ENCODE measurements at regions not wholly inside any gene's neighbourhood (a gene's known extent, or its start where the extent isn't known, plus 50 kb on each side); places are given as distances from the start of the nearest gene placed in this dataset.
"Not testable (repeated sequence)": the region's sequence is repeated elsewhere in the genome, so short reads cannot be mapped to it uniquely, and the experiment has no call there.

DNA sequence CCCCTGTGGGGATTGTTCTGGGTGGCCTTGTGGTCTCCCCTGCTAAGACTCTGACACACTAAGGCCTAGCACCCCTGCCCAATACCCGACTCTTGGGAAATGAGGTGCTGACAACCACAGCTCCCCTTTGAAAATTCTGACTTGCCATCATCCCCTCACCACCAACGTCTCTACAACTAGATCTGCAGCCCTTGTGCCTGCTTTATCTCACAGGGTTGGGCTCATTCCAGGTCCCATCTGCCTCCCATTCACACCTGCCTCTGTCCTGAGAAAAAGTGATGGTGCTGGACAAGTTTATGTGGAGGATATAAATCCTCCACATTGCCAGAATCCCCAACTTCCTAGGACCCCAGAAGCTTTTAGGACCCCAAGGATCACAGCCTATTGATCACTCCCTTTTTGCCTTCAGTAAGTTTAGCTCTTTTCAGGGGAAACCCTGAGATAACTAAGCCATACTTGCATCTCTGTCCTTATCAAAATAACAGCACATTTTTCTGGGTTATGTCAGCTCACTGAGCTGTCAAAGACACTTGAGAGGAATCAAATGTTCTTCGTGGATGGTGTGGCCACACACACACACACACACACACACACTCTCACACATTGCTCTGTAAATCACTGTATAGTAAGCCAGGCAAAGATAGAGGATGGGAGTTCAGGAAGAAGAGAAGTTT lies 136.8 kb upstream of the CES5A start:
- no peak for DNase-seq

DNA sequence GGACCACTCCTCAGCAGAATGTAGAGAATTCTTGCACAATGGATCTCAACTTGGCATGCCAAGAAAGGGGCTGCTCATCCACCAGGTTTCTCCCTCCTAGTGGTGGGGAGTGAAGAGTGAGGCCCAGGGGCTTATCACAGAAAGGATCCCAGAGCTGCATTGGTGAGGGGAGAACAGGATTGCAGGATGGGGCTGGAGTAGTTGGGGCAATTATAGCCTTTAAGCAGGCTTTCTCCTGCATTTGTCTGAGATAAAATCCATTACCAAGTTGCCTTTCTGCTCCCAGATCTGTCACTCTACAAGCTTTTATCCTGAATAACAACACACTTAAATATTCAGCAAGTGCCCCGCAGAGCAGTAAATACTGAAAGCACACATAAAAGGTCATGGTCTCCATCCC lies 130.8 kb upstream of the CES5A start:
- no peak for DNase-seq

DNA sequence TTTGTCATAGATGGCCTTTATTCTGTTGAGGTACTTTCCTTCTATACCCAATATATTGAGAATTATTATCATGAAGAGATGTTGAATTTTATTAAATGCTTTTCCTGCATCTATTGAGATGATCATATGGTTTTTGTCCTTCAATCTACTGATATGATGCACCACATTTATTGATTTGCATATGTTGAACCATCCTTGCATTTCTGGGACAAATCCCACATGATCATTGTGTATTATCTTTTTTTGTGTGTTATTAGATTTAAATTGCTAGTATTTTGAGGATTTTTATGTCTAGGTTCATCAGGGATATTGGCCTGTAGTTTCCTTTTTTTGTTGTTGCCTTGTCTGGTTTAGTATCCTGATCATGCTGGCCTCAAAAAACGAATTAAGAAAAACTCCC lies 124.5 kb upstream of the CES5A start:
- no peak for DNase-seq

DNA sequence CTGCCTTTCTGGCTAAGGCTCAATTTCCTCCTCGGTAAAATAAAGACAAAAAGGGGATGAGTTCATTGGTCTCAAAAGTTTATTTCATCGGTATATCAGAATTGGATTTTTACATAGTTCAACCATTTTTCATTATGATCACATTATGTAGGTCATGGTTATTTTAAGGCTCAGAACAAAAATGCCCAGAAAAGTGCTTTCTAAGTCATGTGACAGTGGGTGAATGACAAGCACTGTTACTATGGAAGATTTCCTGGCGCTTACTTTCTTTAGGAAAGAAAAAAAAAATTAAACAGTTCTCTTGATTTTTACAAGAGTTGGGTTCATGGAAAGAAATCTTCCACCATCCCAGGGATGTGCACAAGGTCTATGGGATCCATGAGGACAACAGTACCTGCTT lies 117.9 kb upstream of the CES5A start:
- DNase-seq, result no peak

DNA sequence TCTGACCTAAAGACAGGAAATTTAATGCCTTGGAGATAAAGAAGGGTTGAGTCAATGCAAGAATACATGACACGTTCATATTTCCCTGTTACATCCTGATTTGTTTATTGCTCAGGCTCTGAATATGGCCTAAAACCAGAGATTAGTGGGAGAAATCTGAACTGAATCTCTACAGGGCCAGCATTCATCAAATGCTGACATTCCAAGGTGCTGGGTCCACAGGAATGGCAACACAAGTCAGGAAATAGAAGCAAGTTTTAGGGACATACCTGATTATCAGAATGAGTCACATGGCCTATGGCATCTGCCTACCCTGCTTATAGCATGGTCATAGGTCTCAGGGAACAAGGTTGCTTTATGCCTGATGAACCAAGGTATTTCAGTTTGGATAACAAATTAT lies 117.4 kb upstream of the CES5A start:
- no peak for DNase-seq

DNA sequence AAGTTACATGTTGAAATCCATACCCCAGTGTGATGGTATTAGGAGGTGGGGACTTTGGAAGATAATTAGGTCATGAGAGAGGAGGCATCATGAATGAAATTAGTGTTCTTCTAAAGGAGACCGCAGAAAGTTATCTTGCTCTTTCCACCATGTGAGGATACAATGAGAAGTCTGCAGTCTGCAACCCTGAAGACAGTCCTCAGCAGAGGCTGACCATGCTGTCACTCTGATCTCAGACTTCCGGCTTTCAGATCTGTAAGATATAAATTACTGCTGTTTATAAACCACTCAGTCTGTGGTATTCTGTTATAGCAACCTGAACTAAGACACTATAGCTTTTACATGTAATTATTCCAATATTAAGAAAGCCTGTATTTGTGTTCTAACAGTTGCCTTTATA lies 116.7 kb upstream of the CES5A start:
- DNase-seq, result no peak

DNA sequence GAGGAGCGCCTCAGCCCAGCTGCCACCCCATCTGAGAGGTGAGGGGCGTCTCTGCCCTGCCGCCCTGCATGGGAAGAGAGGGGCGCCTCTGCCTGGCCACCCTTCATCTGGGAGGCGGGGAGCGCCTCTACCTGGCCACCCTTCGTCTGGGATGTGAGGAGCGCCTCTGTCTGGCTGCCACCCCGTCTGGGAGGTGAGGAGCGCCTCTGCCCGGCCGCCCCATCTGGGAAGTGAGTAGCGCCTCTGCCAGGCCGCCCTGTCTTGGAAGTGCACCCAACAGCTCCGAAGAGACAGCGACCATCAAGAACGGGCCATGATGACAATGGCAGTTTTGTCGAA lies 114.4 kb upstream of the CES5A start:
- no peak for DNase-seq

DNA sequence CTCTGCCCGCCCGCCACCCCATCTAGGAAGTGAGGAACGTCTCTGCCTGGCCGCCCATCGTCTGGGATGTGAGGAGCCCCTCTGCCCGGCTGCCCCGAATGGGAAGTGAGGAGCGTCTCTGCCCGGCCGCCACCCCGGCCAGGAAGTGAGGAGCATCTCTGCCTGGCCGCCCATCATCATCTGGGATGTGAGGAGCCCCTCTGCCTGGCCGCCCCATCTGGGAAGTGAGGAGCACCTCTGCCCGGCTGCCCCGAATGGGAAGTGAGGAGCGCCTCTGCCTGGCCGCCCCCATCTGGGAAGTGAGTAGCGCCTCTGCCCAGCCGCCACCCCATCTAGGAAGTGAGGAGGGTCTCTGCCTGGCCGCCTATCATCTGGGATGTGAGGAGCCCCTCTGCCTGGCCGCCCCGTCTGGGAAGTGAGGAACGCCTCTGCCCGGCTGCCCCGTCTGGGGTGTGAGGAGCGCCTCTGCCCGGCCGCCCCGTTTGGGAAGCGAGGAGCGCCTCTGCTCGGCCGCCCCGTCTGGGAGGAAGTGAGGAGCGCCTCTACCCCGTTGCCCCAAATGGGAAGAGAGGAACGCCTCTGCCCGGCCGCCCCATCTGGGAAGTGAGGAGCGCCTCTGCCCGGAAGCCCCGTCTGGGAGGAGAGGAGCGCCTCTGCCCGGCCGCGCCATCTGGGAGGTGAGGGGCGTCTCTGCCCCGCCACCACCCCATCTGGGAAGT lies 113.8 kb upstream of the CES5A start:
- not testable (repeated sequence) for DNase-seq

DNA sequence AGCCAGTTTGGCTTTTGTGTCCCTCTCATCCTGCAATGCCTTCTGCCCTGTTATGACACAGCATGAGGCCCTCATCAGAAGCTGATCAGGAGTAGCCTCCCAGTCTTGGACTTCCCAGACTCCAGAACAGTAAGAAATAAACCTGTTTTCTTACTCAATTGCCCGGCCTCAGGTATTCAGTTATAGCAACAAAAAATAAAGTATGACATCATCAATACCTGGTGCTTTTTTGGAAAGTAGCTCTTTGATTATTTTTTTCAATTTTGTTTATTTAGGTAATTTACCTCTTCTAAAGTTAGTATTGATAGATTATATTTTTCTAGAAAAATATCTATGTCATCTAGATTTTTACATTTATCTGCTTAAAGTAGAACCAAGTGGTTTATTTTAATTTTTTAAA lies 112.8 kb upstream of the CES5A start:
- DNase-seq, result no peak

DNA sequence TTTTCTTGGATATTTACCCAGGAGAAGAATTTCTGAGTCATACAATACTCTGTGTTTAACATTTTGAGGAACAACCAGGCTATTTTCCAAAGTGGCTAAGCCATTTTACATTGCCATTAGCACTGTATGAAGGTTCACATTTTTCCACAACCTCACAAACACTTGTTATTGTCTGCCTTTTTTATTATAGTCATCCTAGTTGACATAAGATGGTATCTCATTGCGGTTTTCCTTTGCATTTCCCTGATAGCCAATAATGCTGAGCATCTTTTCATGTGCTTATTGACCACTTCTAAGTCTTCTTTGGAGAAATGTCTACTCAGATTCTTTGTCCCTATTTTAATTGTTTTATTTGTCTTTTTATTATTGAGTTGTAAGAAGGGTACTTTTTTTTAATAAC lies 107.4 kb upstream of the CES5A start:
- no peak for DNase-seq

DNA sequence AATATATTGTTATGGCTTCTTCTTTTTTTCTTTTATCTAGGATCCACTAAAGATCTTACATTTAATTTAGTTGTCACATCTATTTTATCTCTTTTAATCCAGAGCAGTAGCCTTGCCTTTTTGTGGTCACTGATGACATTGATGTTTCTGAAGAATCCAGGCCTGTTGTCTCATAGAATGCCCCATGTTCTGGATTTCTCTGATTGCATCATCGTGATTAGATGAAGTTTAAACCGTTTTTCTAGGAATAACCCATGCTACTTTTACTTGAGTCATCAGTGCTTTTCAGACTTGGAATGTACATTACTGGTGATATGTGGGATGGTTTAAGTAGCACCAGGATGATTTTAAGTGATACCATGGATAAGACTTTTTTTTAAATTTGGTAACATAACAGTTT lies 106.4 kb upstream of the CES5A start:
- DNase-seq, result no peak

DNA sequence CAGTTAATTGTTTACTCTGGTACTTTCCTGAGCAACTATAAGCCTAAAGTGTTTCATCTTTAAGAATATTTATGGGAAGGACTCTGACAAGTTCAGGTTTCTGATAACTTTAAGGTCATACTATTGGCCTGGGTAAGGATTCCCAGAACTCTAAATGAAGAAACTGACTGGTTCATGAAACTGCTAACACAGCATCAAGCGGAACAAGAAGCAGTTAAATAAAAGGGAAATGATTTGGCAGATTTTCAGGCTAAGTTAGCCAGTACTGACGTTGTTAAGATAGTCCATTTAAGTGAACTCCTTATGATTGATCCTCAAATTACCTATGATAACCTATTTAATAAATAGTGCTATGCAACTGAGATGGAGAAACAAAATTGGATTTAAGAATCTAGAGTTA lies 101.6 kb upstream of the CES5A start:
- no peak for DNase-seq

DNA sequence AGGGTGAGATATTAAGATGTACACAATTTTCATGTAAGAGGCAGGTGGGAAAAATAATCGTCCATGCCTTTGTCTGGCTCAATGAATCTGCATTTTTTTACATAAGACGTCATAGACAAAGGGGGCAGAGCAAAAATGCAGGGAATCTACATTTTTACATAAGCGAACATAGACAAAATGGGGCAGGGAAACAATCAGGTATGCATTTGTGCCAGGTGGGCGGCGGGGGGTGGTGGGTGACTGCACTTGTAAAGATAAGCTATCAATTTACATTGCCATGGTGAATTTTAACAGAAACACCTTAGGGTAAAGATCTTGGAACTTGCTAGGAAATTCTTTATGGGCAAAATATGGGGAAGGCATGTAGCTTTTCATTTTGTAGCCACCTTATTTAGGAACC lies 96.3 kb upstream of the CES5A start:
- DNase-seq, result no peak

DNA sequence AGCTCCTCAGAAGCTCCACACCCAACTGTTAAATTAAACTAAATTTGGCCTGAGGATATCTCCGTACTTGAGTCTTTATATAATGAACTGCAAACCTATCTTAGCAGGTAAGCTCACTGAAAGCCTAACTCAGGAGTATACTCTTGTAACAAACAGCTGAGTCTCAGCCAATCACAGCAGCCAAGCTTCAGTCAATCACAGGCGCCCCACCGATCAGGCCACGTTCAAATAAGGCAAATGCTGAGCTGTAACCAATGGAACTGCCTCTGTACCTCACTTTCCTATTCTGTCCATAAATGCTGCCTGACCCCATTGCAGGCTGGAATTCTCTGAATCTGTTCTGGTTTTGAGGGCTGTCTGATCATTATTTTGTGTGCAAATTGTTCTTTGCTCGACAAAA lies 93.0 kb upstream of the CES5A start:
- no peak for DNase-seq

DNA sequence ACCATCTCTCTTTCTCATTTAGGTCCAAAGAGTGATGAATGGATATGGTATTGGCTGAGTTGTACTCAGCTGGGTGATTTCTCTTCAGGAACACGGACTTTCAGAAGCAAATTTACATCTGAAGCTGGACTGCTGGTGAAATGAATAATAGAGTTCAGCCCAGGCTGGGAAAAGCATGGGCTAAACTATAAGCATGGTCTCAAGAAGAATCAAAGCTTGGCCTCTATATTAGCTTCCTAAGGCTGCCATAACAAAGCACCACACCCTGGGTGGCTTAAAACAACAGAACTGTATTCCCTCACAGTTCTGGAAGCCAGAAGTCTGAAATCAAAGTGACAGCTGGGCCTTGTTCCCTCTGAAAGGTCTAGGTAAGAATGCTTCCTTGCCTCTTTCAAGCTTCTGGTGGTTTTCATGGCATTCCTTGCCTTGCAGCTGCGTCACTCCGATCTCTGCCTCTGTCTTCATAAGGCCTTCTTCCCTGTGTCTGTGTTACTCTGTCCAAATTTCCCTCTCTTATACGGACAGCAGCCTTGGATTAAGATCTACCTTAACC lies 89.8 kb upstream of the CES5A start:
- no peak for DNase-seq

DNA sequence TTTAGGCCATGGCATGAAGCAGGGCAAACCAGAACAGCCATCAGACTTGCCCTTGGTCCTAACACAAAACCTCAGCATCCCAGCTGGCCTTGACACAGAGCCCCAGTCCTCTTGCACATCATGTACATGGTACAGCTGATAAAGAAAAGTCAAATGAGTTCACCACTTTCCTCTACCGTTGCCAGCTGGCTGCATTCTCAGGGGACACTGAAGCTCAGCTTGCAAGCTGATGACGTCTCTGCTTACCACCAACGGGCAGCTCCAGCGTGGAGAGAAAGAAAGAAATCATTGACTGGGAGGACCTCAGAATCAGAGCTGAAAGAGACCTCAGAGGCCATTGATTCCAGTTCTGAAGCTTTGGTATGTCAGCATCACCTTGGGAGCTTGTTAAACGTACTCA lies 80.7 kb upstream of the CES5A start:
- no peak for DNase-seq

DNA sequence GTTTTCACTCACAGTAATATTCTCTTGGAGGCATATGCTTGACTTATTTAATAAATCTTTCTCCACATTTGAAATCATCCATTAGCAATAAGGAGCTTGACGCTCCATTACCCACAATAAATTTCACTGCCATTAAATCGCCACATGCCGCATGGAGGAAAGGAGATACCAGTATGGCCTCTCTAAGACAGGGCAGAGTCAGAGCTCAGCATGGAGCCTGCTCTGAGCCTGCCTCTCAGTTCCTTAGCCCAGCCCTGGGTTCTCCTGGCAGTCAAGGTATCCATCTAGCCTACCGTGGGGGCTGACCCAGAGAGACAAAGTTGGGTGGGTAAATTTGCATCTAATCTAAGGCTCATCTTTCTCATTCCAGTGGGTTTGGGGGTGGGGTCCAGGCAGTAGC lies 80.3 kb upstream of the CES5A start:
- DNase-seq, result no peak

DNA sequence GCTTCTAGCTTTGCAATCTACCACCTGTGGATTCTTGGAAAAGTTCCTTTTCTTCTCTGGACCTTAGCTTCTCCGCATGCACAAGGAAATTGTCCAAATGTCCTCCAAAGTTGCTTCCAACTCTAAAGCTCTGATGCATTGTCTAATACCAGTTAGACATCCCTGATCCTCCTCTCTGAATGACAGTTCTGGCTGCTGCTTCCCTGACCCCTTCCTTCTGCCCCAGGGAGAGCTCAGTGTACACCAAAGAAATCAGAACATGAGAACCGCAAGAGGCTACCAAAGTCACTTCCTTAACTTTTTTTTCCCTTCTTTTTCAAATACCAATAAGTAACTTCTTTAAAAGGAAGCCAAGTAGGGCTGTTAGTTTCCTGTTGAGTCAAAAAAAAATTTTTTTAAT lies 79.7 kb upstream of the CES5A start:
- no peak for DNase-seq

DNA sequence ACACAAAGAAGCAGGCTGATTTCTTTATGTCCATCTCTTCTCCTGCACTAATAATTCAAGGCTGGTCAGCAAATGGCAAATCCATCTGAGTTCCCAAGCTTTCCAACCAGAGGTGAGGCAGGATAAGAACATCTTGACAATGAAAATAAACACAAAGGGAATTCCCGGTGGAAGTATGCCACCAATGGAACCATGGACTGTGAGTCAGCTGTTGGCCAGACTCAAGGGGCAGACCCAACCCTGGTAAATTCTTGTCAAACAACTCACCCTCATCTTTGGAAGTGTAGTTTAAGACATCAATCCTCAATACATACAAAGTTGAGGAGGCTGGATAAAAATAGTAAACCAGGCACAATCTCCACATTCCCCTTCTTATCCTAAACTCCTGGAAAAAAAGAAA lies 74.3 kb upstream of the CES5A start:
- DNase-seq, result no peak

DNA sequence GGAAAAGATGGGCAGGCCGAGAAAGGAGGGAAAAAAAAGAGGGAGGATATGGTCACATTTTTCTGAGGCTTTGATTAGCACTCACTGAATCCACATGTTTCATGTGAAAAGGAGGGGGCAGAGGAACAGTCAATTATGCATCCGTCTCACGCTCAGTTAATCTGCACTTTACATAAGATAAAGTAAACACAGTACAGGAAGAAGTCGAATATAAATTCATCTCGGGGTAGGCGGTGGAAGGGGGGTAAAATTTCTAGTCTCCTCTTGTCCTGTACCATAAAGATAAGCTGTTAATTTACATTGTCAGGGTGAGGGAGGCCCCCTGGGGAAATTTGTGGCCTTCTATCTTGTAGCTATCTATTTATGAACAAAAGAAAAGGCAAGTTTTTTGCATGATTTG lies 73.1 kb upstream of the CES5A start:
- no peak for DNase-seq

DNA sequence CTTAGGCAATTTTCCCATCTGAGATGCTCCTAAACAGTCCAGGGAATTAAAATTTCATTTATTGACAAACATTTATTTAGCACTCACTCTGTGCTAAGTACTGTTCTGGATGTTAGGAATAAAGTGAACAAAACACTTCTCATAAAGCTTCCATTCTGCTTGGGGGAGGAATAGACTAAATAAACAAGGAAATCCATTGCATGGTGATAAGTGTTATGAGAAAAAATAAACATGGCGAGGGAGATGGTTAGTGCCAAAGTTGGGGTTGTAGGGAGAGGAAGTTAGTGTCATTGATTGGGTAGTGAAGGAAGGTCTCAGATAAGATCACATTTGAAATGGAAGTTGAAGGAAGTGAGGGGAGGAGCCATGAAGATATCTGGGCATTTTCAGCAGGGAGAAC lies 72.2 kb upstream of the CES5A start:
- no peak for DNase-seq

DNA sequence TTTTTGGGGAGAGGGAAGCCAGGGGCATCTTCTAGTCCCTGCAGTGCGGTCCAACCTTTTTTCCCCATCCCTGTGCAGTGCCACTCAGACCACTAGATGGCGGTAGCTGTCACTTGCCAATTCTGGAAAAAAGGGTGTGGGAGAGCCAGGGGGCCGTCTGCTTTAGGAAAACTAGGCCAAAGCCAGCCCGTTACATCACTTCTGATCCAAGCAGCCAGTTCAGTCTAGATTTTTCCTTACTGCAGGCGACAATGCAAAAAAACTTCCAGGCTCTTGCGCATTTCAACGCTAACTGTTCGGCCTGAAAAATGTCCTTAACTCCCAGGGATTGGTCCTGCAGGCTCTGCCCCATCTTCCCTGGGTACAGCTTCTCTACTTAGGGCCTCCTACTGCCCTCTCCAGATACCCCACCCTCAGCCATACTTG lies 69.2 kb upstream of the CES5A start:
- DNase-seq, result peak; percentile 52

DNA sequence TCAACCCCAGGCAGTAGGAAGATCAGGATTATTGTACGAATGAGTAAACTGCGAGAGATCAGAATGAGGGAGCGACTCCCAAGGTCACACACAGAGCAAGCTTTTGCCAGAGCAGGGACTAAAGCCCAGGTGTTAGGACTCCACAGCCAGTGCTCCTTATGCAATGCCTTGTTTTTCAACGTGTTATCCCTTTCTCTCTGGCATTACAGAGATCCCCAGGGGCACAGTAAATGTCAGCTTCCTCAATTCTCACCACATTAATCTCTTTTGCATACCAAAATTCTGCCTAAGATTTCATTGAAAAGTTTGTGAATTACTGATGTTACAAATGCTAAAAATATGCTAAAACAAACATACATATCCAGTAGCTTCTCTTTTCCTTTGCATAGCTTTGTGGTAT lies 68.1 kb upstream of the CES5A start:
- no peak for DNase-seq

DNA sequence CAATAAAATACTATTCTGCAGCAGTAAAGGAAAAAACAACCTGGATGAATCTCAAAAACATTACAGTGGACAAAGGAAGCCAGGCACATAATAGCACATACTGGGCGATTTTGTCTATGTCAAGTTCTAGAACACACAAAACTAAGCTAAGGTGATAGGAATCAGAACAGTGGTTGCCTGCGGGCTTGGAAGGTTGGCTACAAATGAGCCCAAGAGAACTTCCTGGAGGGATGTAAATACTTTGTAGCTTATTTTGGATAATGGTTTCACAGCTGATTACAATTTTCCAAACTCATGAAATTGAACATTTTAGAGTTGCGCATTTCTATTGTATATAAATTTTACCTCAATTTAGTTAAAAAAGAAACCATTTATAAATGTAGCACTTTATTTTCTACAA lies 67.6 kb upstream of the CES5A start:
- DNase-seq, result no peak

DNA sequence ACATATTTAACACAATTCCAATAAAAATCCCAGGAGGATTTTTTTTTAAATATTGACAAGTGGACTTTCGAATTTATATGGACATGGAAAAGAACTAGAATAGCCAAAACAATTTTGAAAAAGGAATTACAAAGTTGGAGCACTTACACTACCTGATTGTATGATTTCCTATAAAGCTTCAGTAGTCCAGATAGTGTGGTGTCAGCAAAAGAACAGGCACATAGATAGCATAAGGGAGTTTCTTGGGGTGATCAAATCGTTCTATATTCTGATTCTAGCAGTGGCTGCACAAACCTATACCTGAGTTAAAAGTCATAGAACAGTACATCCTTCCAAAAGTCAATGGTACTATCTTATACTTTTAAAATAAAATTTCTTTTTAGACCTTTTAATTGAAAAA lies 66.4 kb upstream of the CES5A start:
- no peak for DNase-seq

All from NCI-H1092 (cell line).